Upper lobe of left lung (tissue), 4 donors: ENCODE measurements at regions not wholly inside any gene's neighbourhood (a gene's known extent, or its start where the extent isn't known, plus 50 kb on each side); places are given as distances from the start of the nearest gene placed in this dataset.

Experiments used
- CTCF ChIP-seq, 6 experiments: fragments of 450-650 bp in 4 of 6; fragments of 200-600 bp in 2 of 6; sonication (generic) in 2 of 6; IDR thresholded peaks; one replicate each; pipeline ENCODE4 v1.5.1; 2016 to 2019; ENCODE audit warnings: antibody characterized with exemption in 6 of 6
- EP300 ChIP-seq, 4 donors: sonication (generic); formaldehyde crosslinking; IDR thresholded peaks; one replicate each; pipeline ENCODE4 v1.5.1; 2017; ENCODE audit warnings: antibody characterized with exemption in 4 of 4, control low read depth in 2 of 4
- POLR2A ChIP-seq, 4 donors: fragments of 450-650 bp; IDR thresholded peaks; one replicate each; pipeline ENCODE4 v1.5.1; 2016 to 2017; ENCODE audit warnings: antibody characterized with exemption in 4 of 4, mild to moderate bottlenecking in 2 of 4

- TF ChIP-seq CTCF (IDR thresholded peaks at IDR 0.05), result no peak
- TF ChIP-seq POLR2A (IDR thresholded peaks at IDR 0.05), result no peak
- TF ChIP-seq EP300 (IDR thresholded peaks at IDR 0.05), result no peak
Measured at GRCh38 chr4:124804041-124804440, 91.5 kb upstream of the ANKRD50 start.
